WTC11 (cell line): ENCODE measurements at regions not wholly inside any gene's neighbourhood (a gene's known extent, or its start where the extent isn't known, plus 50 kb on each side); places are given as distances from the start of the nearest gene placed in this dataset.

Experiments used
- ATAC-seq: fragments of 200-7000 bp; cut with Tn5 transposase; 2 replicates; pipeline ENCODE4 v1.10.0; 2021; ENCODE audit warnings: mild to moderate bottlenecking, moderate library complexity
- CTCF ChIA-PET: fragments of 300-600 bp; sonication (Branson Sonifier 250); formaldehyde crosslinking; loops from one replicate; lab custom pipeline; 2021; ENCODE audit warnings: antibody characterized with exemption; lab: Charles Lee
- POLR2A ChIA-PET: fragments of 350-600 bp; sonication (Branson Sonifier 250); formaldehyde crosslinking; loops from one replicate; lab custom pipeline; 2021; ENCODE audit warnings: antibody characterized with exemption; lab: Charles Lee
- DNase-seq: peaks from one replicate; pipeline ENCODE4 v3.0.0; 2021; ENCODE audit warnings: low spot score
- H3K27ac Mint-ChIP-seq: 2 replicates; pipeline ENCODE4 v1.8.0; 2021; ENCODE audit warnings: mixed read lengths
- H3K27me3 Mint-ChIP-seq: 2 replicates; pipeline ENCODE4 v1.8.0; 2021; ENCODE audit warnings: low read depth, mild to moderate bottlenecking, moderate library complexity, mixed read lengths
- H3K36me3 Mint-ChIP-seq: 2 replicates; pipeline ENCODE4 v1.8.0; 2021; ENCODE audit warnings: mixed read lengths
- H3K4me1 Mint-ChIP-seq: 2 replicates; pipeline ENCODE4 v1.8.0; 2022; ENCODE audit warnings: mixed read lengths
- H3K4me3 Mint-ChIP-seq: 2 replicates; pipeline ENCODE4 v1.8.0; 2021; ENCODE audit warnings: mild to moderate bottlenecking, moderate library complexity, mixed read lengths
- H3K9me3 Mint-ChIP-seq: 2 replicates; pipeline ENCODE4 v1.8.0; 2021; ENCODE audit warnings: mixed read lengths
- ATF1 ChIP-seq: sonication (generic); formaldehyde crosslinking; IDR thresholded peaks from 2 replicates; pipeline ENCODE4 v1.8.1; 2023; ENCODE audit warnings: mild to moderate bottlenecking, moderate library complexity, missing genetic modification reagents
- ATF6 ChIP-seq: sonication (generic); formaldehyde crosslinking; IDR thresholded peaks from 2 replicates; pipeline ENCODE4 v1.8.1; 2023; ENCODE audit warnings: mild to moderate bottlenecking, missing genetic modification reagents
- E2F1 ChIP-seq: sonication (generic); formaldehyde crosslinking; IDR thresholded peaks from 2 replicates; pipeline ENCODE4 v1.8.0; 2022; ENCODE audit warnings: mild to moderate bottlenecking, missing genetic modification reagents
- E2F4 ChIP-seq: sonication (generic); formaldehyde crosslinking; IDR thresholded peaks from 2 replicates; pipeline ENCODE4 v1.8.1; 2022; ENCODE audit warnings: low read depth, mild to moderate bottlenecking, moderate library complexity, missing genetic modification reagents, borderline replicate concordance
- EMX1 ChIP-seq: fragments of 250-450 bp; sonication (Bioruptor Pico); IDR thresholded peaks from 2 replicates; pipeline ENCODE4 v1.8.0; 2021; ENCODE audit warnings: mild to moderate bottlenecking
- ESRRA ChIP-seq: sonication (generic); formaldehyde crosslinking; IDR thresholded peaks from 2 replicates; pipeline ENCODE4 v1.8.1; 2022; ENCODE audit warnings: mild to moderate bottlenecking, missing genetic modification reagents, borderline replicate concordance
- GTF2I ChIP-seq: fragments of 250-450 bp; sonication (Bioruptor Pico); conservative IDR thresholded peaks from 2 replicates; pipeline ENCODE4 v1.4.0; 2021; ENCODE audit warnings: mild to moderate bottlenecking
- HMGA2 ChIP-seq: fragments of 250-450 bp; sonication (Bioruptor Pico); IDR thresholded peaks from 2 replicates; pipeline ENCODE4 v1.4.0; 2021; ENCODE audit warnings: mild to moderate bottlenecking, moderate library complexity
- JAZF1 ChIP-seq: fragments of 250-450 bp; sonication (Bioruptor Pico); IDR thresholded peaks from 2 replicates; pipeline ENCODE4 v1.9.0; 2021; ENCODE audit warnings: moderate library complexity, mild to moderate bottlenecking, inconsistent platforms
- MXD4 ChIP-seq: fragments of 250-450 bp; sonication (Bioruptor Pico); IDR thresholded peaks from 2 replicates; pipeline ENCODE4 v1.8.0; 2021; ENCODE audit warnings: mild to moderate bottlenecking, moderate library complexity, borderline replicate concordance
- PREB ChIP-seq: sonication (generic); formaldehyde crosslinking; IDR thresholded peaks from 2 replicates; pipeline ENCODE4 v1.8.1; 2022; ENCODE audit warnings: mild to moderate bottlenecking, missing genetic modification reagents, moderate library complexity, borderline replicate concordance
- PRRX2 ChIP-seq: fragments of 250-450 bp; sonication (Bioruptor Pico); IDR thresholded peaks from 2 replicates; pipeline ENCODE4 v1.8.0; 2021; ENCODE audit warnings: mild to moderate bottlenecking
- RELA ChIP-seq: sonication (generic); formaldehyde crosslinking; IDR thresholded peaks from 2 replicates; pipeline ENCODE4 v1.8.1; 2022; ENCODE audit warnings: missing genetic modification reagents, mild to moderate bottlenecking, borderline replicate concordance
- TP53 ChIP-seq: sonication (generic); formaldehyde crosslinking; IDR thresholded peaks from 2 replicates; pipeline ENCODE4 v1.8.1; 2023; ENCODE audit warnings: mild to moderate bottlenecking, missing genetic modification reagents
- USF1 ChIP-seq: sonication (generic); formaldehyde crosslinking; IDR thresholded peaks from 2 replicates; pipeline ENCODE4 v1.8.0; 2022; ENCODE audit warnings: mild to moderate bottlenecking, missing genetic modification reagents
- ZNF121 ChIP-seq: sonication (generic); formaldehyde crosslinking; IDR thresholded peaks from 2 replicates; pipeline ENCODE4 v1.8.0; 2023; ENCODE audit warnings: missing genetic modification reagents
- ZNF317 ChIP-seq: sonication (generic); formaldehyde crosslinking; IDR thresholded peaks from 2 replicates; pipeline ENCODE4 v1.8.1; 2023; ENCODE audit warnings: low read depth, mild to moderate bottlenecking, moderate library complexity, missing genetic modification reagents, borderline replicate concordance
- ZNF416 ChIP-seq: fragments of 250-450 bp; sonication (Bioruptor Pico); IDR thresholded peaks from 2 replicates; pipeline ENCODE4 v1.9.0; 2021; ENCODE audit warnings: mild to moderate bottlenecking, inconsistent platforms
- ZNF423 ChIP-seq: fragments of 250-450 bp; sonication (Bioruptor Pico); IDR thresholded peaks from 2 replicates; pipeline ENCODE4 v2.1.2; 2022; ENCODE audit warnings: mild to moderate bottlenecking, moderate library complexity
- ZSCAN18 ChIP-seq: fragments of 250-450 bp; sonication (Bioruptor Pico); IDR thresholded peaks from 2 replicates; pipeline ENCODE4 v2.1.2; 2022; ENCODE audit warnings: mild to moderate bottlenecking, moderate library complexity

GRCh38 chr4:104188301-104188700, 306.4 kb downstream of the CXXC4 start (continued):
- no peak for TF ChIP-seq JAZF1 (CRISPR knock-in tag)
- no peak for TF ChIP-seq MXD4 (CRISPR knock-in tag)
- TF ChIP-seq ATF1, result no peak
- TF ChIP-seq USF1, result no peak
- no peak for TF ChIP-seq GTF2I (CRISPR knock-in tag)
- no peak for TF ChIP-seq E2F4
- no peak for TF ChIP-seq ZNF416 (CRISPR knock-in tag)
- TF ChIP-seq HMGA2 (CRISPR knock-in tag), result no peak
- no peak for TF ChIP-seq TP53 (CRISPR knock-in tag)

- H3K9me3 Mint-ChIP-seq, result no peaks in the 10 kb centered on the region
- POLR2A ChIA-PET, result no interaction called here
- H3K4me1 Mint-ChIP-seq, result no peaks in the 10 kb centered on the region
- H3K4me3 Mint-ChIP-seq, result no peak overlapping the region
- DNase-seq (no peak), ATAC-seq (no peak)
- H3K36me3 Mint-ChIP-seq, result no peaks in the 10 kb centered on the region
- H3K27me3 Mint-ChIP-seq, result no peaks in the 10 kb centered on the region
- TF ChIP-seq PREB (CRISPR knock-in tag), result no peak
- no peak for TF ChIP-seq RELA
- TF ChIP-seq PRRX2 (CRISPR knock-in tag), result no peak
- TF ChIP-seq ZSCAN18, result no peak
- TF ChIP-seq EMX1 (CRISPR knock-in tag), result no peak
- TF ChIP-seq ESRRA (CRISPR knock-in tag), result no peak
- no peak for TF ChIP-seq MXD4 (CRISPR knock-in tag)
- TF ChIP-seq ZNF423, result no peak
- no peak for TF ChIP-seq ATF6 (CRISPR knock-in tag)
- TF ChIP-seq ZNF121 (CRISPR knock-in tag), result no peak
- no peak for TF ChIP-seq ZNF317
- TF ChIP-seq E2F1 (CRISPR knock-in tag), result no peak
- no peak overlapping the region for H3K27ac Mint-ChIP-seq
- CTCF ChIA-PET, result no interaction called here
These were observed 325.3 kb downstream of the CXXC4 start for GRCh38 chr4:104169437-104169836.
